Lung microvascular endothelial cell (primary cell): ENCODE measurements at regions not wholly inside any gene's neighbourhood (a gene's known extent, or its start where the extent isn't known, plus 50 kb on each side); places are given as distances from the start of the nearest gene placed in this dataset.

ENCODE experiments used
- DNase-seq, 2 donors: peaks; one replicate each; pipeline versions ENCODE4 v3.0.0 to v3.0.0-alpha.2; 2010; ENCODE audit warnings: low read depth in 2 of 2

DNA sequence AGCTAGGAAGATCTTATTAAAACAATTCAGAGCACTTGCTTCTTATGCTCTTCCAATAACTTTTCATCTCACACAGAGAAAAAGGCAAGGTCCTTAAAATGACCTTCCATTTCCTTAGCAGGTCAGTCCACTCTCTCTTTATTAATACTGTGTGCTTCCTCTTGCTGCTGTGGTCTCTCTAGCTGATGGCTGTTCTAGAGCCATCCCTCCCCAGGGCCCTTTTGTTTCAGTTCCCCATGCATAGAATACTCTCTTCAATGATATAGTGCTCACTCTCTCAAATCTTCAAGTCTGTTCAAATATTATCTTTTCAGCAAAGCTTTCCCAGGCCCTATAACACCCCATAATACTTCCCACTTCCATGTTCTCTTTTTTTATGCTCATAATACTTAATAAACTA is 469.3 kb downstream of the METTL4 start:
- DNase-seq = no peak

- no peak for DNase-seq
These were observed 468.0 kb downstream of the METTL4 start for GRCh38 chr18:2103299-2103698.

GRCh38 chr18:2104620-2105462 is 466.5 kb downstream of the METTL4 start:
- DNase-seq = peak; percentile 60 to 73

- DNase-seq = no peak
These were observed 462.7 kb downstream of the METTL4 start for GRCh38 chr18:2108591-2108990.

DNA sequence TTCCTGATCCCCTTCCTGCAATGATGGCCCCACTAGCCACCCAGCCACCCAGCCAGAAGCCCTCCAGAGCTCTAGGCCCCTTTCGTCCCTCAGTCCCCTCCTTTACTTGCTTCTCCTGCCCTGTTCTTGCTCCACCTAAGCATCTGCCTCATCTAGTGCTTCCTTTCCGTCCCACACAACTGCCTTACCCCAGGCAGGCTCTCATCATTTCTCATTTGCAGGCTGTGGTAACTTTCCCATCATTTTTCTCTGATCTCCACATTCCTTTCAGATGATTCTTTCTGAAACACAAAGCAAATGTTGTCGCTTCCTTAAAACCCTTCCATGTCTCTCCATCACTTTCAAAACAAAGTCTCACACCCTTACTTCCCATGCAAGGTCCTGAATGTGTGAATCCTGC is 459.8 kb downstream of the METTL4 start:
- no peak for DNase-seq

GRCh38 chr18:2112435-2113045 is 458.8 kb downstream of the METTL4 start:
- no peak for DNase-seq

DNA sequence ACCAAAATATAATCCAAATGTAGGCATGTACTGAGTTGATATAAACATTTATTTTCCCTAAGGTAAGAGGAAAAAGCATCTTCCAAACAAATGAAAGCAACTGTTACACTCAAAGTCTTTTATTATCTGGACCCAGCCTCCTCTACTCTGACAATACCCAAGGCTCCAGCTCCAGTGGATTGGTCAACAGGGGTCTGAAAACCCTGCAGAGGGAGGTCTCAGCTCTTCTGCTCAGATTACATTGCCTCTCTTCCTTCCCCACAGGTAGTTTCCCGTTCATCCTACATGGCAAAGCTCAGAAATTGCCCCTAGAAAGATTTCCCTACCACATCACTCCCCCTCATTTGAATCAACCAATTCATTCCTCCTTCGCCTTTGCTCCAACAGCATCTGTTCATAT is 457.0 kb downstream of the METTL4 start:
- no peak for DNase-seq

GRCh38 chr18:2114765-2115164 is 456.5 kb downstream of the METTL4 start:
- DNase-seq = no peak

DNA sequence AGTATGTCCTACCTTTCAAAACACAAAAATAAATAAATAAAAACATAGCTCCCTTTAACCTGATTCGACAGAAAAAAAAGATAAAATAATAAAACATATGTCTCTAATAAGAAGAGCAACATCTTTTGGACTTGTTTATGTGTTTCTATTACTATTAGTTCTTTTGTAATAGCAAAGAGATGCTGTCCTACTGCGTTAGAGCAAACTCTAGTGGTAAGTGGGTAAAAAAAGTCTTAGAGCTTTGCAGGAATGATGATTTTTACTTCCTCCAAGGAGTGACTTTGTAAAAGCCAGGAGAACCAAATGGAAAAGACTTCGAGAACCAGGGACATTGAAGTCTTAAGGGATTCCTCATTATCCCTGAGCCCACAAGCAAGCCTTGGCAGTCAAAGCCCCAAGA is 450.1 kb downstream of the METTL4 start:
- no peak for DNase-seq

DNA sequence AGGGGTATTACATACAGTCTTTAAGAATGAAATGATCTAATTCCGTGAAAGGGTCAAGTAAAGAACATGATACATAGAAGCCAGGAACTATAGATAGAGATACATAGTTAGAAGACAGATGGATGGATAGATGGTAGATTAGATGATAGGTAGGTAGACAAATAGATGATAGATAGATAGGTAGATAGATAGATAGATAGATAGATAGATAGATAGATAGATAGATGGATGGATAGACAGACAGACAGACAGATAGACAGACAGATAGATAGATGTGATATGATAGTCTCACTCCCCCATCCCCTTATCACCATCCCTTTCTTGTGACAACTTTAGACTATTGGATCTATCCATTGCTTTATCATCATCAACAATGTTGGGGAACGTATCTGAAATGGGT is 448.2 kb downstream of the METTL4 start:
- DNase-seq = no peak

DNA sequence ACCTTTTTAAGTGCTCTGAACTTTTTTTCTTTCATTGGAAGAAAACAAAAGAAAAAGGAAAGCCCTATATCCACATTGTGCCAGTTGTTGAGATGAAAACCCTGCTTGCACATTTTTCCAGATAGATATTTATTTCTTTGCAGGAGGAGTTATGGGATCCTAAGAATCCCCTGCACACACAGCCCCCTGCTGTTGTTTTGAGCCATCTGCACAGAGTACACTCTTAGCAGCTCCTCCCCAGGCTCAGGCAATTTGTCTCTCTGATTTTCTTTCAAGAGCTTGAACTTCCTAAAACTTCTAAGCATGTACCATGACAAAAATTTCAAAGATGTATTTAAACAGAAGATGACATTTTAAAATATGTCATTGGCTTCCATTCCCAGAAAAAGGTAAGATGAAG is 436.9 kb downstream of the METTL4 start:
- DNase-seq = no peak

DNA sequence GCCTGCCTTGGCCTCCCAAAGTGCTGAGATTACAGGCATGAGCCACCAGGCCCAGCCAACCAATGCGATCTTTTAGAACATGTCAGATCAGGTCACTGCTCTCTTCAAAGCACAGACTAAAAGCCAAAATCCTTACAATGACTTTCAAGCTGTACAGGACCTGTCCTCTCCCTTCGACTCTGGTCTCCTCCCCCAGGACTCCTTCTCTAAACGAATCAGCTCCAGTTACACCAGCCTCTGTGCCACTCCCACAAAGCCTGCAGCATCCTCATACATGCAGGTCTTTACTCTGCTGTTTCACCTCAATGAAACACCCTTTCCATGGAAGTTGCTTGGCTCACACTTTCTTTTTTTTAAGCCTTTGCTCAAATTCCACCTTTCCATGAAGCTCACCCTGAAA is 436.0 kb downstream of the METTL4 start:
- DNase-seq = no peak

GRCh38 chr18:2138552-2138951 is 432.8 kb downstream of the METTL4 start:
- DNase-seq = no peak

DNA sequence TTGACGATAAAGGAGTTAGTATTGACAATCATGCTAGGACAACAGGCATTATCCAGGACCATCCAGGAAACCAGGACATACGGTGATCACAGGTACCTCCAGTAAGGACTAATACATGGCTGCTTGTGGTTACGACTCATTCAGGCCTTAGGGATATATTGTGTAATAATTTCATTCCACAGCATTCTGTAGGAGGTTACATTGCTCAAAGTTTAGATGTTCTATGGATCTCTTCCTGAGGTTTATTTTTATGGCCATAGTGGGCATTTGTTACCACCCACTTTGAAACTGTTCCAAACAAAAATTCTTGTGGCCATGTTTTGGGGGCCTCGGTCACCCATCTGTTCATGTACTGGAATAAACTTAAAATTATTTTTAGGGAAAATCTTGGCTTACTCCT is 431.6 kb downstream of the METTL4 start:
- no peak for DNase-seq

GRCh38 chr18:2143636-2144035 is 427.7 kb downstream of the METTL4 start:
- no peak for DNase-seq

GRCh38 chr18:2144811-2145210 is 426.5 kb downstream of the METTL4 start:
- DNase-seq = no peak

- DNase-seq = no peak
These were observed 425.2 kb downstream of the METTL4 start for GRCh38 chr18:2146092-2146491.

DNA sequence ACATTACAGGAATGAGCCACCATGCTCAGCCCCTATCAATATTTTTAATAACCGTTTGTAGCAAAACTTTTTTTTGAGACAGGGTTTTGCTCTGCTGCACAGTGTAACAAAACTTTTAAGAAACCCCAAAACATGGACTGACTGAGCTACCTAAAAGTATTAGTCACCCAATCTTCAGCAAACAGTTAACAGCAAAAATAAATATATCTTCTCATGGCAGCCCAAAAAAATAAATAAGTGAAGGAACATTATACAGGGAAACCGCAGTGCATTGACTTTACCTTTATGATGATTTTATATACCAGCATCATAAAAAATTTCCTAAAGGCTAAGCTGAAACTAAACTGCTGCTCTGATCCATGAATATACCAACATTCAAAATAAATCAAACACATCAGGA is 424.6 kb downstream of the METTL4 start:
- no peak for DNase-seq

DNA sequence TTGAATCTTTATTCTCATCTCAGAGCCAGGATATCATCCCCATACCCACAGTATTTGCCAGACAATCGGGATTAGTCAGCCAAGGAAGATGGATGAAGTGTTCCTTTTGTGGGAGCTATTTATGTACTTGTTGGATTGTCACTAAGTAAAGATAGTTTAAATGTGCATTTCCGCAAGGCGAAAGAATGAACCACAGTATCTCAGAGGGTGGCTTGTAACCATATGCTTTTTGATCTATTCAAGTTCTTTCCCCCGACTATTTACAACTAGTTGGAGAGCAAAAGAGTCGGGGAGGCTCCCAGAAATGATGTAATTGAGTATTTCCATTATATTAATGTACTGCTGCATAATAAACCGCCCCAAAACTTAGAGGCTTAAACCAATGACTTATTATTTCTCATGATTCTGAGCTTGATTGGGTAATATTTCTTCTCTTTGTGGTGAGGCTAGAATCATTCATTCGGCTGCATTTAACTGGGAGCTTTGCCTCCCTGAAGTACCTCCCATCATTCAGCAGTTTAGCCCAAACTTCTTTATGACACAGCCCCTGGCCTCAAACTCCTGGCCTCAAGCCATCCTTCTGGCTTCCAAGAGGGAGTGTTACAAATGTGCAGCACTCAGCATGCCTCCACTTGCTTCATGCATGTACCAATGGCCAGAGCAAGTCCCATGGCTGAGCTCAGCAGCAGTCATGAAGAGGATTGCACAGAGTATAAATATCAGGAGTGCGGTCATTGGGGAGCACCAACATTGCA is 423.7 kb downstream of the METTL4 start:
- no peak for DNase-seq

- DNase-seq = no peak
These were observed 422.5 kb downstream of the METTL4 start for GRCh38 chr18:2148823-2149222.

DNA sequence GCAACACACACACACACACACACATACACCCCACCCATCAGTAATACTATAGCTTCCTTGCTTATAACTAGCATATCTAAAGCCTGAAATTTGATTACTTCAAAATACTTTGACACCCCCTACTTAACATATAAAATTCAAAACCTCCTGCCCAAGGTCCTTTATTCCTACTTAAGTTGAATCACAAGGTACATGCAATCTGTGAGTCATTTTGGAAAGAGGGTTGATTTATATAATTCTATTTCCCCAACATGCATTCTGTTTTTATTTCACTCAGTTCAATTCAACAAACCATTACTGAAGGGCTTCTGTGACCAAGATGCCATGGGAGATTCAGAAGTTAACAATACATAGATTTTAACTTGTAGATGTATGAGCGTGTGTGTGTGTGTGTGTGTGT is 420.7 kb downstream of the METTL4 start:
- no peak for DNase-seq

DNA sequence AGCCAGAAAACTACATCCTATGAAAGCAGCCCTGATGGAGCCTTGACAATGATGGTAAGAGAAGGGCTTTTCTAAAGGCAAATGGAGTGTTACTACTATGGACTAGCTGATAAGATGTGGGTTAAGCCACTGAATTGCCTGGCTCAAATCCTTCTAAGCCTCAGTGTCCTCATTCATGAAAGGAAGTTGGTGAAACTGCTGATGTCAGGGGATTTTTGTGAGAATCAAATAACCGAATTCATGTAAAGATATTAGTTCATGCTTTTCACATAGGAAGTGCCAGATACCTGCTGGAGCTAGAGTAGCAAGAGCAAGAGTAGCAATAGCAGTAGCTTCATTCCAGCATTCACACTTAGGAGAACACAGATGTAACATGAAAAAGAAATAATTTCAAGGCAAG is 417.0 kb downstream of the METTL4 start:
- DNase-seq = no peak
